AG04449 (cell line): ENCODE measurements at regions not wholly inside any gene's neighbourhood (a gene's known extent, or its start where the extent isn't known, plus 50 kb on each side); places are given as distances from the start of the nearest gene placed in this dataset.

Experiments used
- CTCF ChIA-PET: fragments of 350-600 bp; formaldehyde crosslinking; extraction: SDS; loops from one replicate; lab custom pipeline; 2021; ENCODE audit warnings: antibody characterized with exemption; lab: Yijun Ruan, JAX
- POLR2A ChIA-PET: fragments of 400-600, 350-600 bp; formaldehyde crosslinking; extraction: SDS; loops from one replicate; lab custom pipeline; 2020; ENCODE audit warnings: antibody characterized with exemption, inconsistent platforms; lab: Yijun Ruan, JAX
- DNase-seq: peaks from one replicate; pipeline ENCODE4 v3.0.0-alpha.2; 2010; ENCODE audit warnings: low read depth, low spot score
- H3K4me3 ChIP-seq: 2 replicates; pipeline ENCODE4 v1.5.1; 2011; ENCODE audit warnings: low read depth, mild to moderate bottlenecking, control low read depth, low read length
- CTCF ChIP-seq: IDR thresholded peaks from one replicate; pipeline ENCODE4 v1.5.1; 2011; ENCODE audit warnings: mild to moderate bottlenecking, moderate library complexity, low read length, control low read depth, inconsistent platforms; ENCODE audit not compliant: insufficient read depth; ENCODE audit errors: missing control alignments

- no peak overlapping the region for H3K4me3 ChIP-seq
- DNase-seq, result no peak
- no peak for TF ChIP-seq CTCF
- POLR2A ChIA-PET, result no interaction called here
- CTCF ChIA-PET, result interaction anchor here (1.2 kb wide), 1 partner anchor 18 kb away, joined by 3 read pairs; no protein-coding TSS in a partner anchor
Observed at GRCh38 chr10:63698787-63699150, 177.6 kb downstream of the REEP3 start.

GRCh38 chr10:63699785-63700613, 178.8 kb downstream of the REEP3 start:
- ChIA-PET CTCF (interaction anchor here (1.2 to 1.4 kb wide), 5 partner anchors 13 to 534 kb away, joined by 3 to 11 read pairs (median 3); no protein-coding TSS in a partner anchor), POLR2A (interaction anchor here (1.2 kb wide), 2 partner anchors 18 to 25 kb away, joined by 3 read pairs; no protein-coding TSS in a partner anchor)
- no peak for TF ChIP-seq CTCF
- DNase-seq, result peak; percentile 95
- H3K4me3 ChIP-seq, result no peak overlapping the region; the same call in 1 of the 2 replicates

DNA sequence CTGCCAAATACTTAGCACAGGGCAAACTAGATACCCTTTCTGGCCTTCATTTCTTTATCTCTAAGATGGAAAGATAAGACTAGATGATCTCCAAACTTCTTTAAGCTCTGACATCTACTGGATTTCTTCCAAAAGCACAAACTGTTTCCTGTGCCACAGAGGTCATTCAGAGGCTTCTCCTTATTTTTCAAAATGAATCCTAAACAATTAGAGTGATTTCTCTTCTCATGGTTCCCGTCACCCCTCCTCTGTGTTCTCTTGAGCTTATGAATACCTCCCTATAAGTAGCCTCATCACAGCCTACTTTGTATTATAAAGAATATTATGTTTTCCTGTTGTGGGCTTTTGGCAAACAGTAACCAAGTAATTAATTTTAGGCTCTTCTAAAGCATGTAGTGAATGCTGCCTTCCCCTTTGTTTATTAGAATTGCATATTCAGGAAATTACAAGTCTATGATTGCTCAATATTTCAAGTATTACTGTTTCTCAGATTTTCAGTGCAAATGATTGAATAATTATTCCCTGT, 179.5 kb downstream of the REEP3 start:
- ChIA-PET CTCF (interaction anchor here (1.3 to 1.4 kb wide), 2 partner anchors 19 to 534 kb away, joined by 6 to 11 read pairs; no protein-coding TSS in a partner anchor), POLR2A (interaction anchor here (1.2 kb wide), 2 partner anchors 18 to 25 kb away, joined by 3 read pairs; no protein-coding TSS in a partner anchor)
- DNase-seq, result no peak
- TF ChIP-seq CTCF, result no peak
- no peak overlapping the region; the same call in 1 of the 2 replicates for H3K4me3 ChIP-seq

DNA sequence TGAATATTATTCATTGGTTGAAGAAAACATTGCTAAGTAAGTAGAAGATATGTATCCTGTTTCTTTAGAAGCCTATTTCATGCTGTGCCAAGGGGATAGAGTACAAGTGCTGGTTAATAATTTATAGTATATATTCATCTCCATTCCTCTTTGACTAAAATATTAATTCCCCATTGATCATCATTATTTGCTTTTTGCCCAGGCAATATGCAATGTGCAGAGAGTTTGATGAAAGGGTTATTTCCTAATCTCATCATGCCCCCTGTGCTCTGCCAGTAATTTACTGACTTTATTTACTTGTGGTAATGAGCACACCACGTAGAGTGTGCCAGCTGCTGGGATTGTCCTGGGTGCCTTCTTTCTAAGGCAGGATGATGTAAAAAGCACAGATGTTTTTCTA, 180.9 kb downstream of the REEP3 start:
- ChIA-PET POLR2A (no interaction called here), CTCF (interaction anchor here (1.4 to 3.5 kb wide), 2 partner anchors 18 to 485 kb away, joined by 3 to 27 read pairs; no protein-coding TSS in a partner anchor)
- H3K4me3 ChIP-seq, result no peak overlapping the region
- DNase-seq, result no peak
- TF ChIP-seq CTCF, result no peak

GRCh38 chr10:63703113-63703670, 182.0 kb downstream of the REEP3 start:
- no peak overlapping the region for H3K4me3 ChIP-seq
- DNase-seq, result no peak
- no peak for TF ChIP-seq CTCF
- ChIA-PET POLR2A (no interaction called here), CTCF (interaction anchor here (1.0 to 3.5 kb wide), 2 partner anchors 17 to 73 kb away, joined by 4 to 27 read pairs; no protein-coding TSS in a partner anchor)
